ENCODE measurements at regions not wholly inside any gene's neighbourhood (a gene's known extent, or its start where the extent isn't known, plus 50 kb on each side); places are given as distances from the start of the nearest gene placed in this dataset.

- DNase-seq = no peak
These were observed 523.8 kb downstream of the EFNA5 start for GRCh38 chr5:107146901-107147300.

GRCh38 chr5:107135391-107135790 lies 535.3 kb downstream of the EFNA5 start:
- DNase-seq = no peak

- DNase-seq = no peak
These were observed 535.8 kb downstream of the EFNA5 start for GRCh38 chr5:107134931-107135330.

DNA sequence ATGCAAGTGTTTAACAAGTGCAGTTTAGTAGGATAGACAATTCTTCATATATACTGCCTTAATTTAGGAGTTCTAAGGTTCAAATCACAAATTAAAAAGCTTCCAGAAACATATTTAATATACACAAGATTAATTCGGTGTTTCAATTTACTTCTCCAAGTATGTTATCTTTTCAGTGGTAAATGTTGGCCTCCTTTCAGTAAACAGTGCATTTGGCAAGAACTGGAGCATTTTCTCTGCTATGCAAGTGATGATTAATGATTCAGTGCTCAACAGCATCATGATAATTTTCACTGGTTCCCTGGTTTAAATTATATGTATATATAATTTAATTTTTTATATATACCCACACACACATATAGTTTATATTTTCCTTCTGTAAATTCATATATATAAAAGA lies 541.7 kb downstream of the EFNA5 start:
- DNase-seq = no peak

- DNase-seq = no peak
These were observed 542.9 kb downstream of the EFNA5 start for GRCh38 chr5:107127878-107128277.

DNA sequence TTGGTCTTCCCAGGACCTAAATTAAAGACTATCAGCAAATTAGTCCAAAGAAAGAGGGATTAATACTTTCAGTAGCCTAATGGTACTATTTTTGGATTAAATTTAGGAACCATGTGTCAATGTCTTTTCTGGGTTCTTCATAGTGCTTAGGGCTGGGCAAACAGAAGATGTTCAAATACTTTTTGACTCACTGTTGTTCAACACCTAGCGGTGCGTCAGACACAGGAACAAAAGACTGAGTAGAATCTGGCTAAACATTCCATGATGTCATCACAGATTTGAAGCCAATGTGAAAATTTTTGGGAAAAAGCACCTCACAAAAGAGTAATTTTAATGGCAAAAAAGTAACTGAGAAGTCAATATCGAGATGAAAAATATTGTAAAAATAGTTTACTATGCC lies 544.4 kb downstream of the EFNA5 start:
- DNase-seq = no peak

DNA sequence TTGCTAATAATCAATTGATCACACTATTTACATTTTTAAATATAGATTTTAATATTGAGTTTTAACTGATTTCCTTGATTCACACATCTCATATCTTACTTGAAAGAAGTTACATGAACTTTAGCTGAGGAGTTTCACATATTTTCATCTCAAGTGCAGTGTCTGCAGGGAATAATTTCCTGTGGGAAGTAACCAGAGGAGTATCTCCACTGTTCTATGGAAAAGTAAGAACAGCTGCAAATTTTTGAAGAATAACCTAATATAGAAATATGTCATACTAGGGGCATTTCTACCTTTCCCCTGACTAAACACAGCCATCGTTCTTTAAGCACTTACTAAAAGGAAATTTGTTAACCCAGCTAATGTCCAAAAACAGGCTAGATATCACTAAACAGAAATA lies 546.4 kb downstream of the EFNA5 start:
- no peak for DNase-seq

DNA sequence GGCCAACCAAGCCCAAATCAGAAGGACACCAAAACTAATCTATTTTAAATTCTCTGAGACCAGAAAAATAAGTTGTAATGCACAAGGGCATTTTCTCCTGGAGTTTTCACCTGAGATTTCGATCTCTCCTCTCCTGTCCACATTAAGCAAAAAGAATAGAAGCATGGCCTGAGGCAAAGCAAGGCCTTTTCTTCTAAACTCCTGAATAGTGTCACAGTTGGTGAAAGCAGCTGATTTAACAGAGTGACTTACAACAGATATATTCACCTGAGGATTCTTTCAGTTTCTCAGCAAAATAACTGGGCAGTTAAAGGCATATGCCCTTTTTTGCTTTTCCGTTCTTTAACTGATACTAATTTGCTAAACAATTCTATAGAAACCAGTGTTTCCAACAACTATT lies 547.7 kb downstream of the EFNA5 start:
- no peak for DNase-seq

DNA sequence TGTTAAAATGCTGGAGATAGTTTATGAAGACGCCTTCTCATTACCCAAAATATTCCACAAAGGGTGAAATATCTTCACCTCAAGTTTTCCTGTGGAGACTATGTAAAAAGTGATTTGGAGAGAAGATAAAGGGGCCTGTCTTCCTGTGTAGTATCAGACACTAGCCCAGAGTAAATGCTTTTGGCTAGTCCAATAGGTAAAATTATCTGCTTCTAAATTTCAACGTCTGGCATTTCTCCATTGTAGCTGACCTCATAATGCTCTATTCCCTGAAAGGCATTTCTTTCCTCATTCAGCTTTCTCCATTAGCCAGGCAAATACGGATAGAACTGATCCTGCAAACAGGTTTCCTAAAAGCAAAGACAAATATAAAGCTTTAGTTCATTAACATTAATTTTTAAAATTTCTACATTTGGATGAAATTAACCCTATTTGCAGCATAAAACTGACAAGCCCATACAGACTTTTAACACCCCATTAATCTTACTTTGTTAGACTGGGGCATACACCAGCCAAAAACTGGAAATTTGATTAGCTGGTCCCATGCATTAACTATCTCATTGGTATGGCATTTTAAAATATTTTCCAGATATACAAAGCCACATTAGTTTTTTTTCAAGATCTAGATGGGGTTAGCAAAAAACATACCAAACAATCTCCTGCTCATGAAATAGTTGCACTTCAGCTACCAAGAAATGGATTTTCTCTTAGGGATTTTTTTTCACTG lies 548.8 kb downstream of the EFNA5 start:
- no peak for DNase-seq

- DNase-seq = no peak
These were observed 551.1 kb downstream of the EFNA5 start for GRCh38 chr5:107119656-107120055.

DNA sequence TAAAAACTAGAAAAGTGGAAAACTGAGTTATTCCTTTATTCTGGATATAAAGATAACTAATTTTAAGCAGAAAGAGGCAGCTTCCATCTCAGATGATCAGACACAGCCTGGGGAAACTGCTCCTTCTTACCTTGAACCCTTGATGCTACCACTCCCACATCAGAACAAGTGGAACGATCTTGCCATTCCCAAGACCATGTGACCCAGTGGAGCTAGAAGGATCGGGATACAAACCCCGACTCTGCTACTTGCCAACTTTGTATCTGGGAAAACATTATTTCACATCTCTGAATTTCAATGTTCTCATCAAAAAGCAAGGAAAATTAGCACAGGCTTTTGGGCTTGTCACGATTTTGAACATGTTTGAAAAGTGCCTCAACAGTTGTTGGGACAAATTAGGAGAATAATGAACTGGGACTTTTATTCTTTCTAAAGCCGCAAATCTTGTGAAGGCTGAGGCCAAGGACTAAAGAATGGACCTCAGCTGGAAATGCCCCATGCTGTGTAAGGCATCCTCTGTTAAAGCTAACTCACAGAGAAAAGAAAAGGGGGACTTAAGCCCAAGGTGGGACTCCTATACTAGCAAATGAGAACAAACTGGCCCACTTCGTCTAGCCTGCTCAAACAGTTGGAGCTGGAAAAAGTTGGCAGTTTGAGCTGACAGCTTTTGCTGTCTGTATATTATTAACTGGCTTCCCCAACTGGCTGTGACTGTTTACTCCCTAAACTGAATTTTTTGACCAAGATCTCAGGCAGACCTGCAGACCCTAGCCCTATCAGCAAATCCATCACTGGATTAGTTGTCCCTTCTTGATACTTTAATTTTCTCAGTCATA lies 552.3 kb downstream of the EFNA5 start:
- DNase-seq = no peak

- peak; percentile 62 for DNase-seq
These were observed 558.5 kb downstream of the EFNA5 start for GRCh38 chr5:107112216-107112615.

DNA sequence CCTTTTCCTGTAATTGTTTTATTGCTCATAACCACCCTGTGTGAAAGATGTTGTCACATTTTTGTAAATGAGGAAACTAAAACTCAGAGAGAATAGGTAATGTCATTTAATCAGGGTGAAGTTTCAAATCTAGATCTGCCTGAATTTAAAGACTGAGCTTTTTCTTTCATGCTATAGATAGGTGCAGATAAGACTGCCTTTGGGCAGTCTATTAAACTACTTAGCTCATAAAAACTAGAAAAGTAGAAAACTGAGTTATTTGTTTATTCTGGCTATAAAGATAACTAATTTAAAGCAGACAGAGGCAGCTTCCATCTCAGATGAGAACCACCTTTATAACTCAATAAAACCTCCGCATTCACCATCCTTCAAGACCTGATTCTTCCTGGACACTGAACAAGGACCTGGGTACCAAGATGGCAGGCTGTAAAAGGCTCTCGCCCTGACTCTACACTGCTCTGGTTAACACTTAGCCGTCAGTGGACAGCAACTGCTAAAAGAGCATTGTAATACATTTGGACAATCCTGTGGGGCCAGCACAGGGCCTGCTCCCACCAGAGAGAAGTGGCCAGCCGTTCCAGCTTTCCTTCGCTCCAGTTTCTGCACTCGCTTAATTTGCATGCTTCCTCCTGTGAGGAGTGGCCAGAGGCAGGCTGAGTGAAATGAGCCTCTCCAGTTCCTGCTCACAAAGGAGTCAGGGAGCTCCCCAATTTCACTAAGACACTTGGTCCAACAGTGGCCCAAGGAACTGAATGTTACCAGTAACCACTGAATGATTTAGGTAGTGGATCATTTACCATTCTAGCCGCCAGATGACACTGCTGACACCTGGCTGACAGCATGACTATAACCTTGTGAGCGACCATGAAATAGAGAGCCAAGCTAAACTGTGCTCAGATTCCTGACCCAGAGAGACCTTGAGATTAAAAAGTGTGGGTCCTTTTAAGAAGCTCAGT lies 566.4 kb downstream of the EFNA5 start:
- DNase-seq = no peak

DNA sequence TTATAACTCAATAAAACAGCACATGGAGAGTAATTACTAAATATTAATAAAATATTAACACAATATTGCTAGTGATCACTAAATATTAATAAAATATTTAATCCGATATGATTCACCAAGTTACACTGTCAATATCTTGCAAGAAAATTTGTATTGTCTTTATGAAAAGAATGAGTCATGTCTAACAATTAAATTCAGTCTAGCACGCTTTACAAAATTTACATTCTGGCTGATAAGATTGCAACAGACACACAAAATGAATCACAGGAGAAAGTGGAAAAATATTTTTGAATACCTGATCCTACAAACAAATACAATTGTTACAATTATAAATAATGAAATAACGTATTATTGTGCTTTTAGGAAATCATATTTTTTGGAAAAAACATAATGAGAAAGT lies 567.2 kb downstream of the EFNA5 start:
- no peak for DNase-seq

- DNase-seq = no peak
These were observed 570.6 kb downstream of the EFNA5 start for GRCh38 chr5:107100121-107100520.

- DNase-seq = peak; percentile 13
These were observed 571.2 kb downstream of the EFNA5 start for GRCh38 chr5:107099506-107099905.

- DNase-seq = no peak
These were observed 578.0 kb downstream of the EFNA5 start for GRCh38 chr5:107092695-107093094.

DNA sequence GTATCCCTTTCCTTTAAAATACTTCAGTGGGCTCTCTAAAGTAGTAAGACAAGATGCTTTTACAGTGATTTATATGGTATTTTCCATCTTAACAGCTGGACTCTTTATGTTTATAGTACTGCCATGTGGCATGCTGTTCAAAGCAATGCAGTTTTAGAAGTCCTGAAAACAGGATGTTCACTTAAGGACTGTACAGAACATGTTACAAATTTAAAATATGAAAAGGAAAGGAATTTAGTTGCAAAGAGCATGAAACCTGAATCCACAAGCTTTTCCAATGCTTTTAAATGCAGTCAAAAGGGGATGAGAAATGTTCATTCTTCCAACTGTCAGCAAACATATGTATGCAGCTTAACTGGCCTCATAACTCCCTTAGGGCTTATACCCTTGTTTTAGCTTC lies 580.2 kb downstream of the EFNA5 start:
- peak; percentile 42 for DNase-seq

DNA sequence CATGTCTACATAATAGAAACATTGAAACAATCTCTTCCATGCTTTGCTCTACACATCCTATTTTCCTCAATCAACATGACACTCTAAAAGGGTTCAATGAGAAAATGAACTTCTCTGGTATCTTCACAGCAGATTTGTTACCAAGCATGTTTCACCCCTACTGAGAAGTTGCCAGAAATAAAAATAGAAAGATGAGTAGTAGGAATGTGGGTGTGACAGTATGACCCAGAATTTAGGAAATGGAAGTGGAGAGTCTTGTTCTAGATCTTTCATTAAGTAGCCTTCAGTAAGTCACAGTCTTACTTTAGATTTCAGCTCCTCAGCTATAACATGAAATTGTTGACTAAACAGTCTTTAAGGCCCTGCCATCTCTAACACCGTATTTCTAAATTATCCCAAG lies 581.8 kb downstream of the EFNA5 start:
- no peak for DNase-seq

- no peak for DNase-seq
These were observed 585.2 kb downstream of the EFNA5 start for GRCh38 chr5:107085572-107085971.

DNA sequence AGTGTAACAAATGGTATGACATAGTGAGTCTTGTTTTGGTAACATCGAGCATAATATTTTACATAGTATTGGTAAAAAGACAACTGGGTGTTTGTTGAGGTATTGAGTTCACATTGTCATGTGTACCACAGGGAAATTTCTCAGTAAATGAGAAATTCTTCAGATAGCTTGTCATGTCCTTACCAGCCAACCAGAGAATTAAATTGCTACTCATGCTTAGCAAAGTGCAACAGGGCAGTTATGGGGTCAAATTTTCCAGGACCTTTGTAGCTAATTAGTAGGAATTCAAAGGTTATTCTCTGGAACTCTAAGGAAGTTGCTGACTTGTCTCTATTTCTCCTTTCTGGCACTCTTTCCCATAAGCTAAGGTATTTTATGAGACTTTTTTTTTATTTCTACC lies 595.7 kb downstream of the EFNA5 start:
- no peak for DNase-seq

DNA sequence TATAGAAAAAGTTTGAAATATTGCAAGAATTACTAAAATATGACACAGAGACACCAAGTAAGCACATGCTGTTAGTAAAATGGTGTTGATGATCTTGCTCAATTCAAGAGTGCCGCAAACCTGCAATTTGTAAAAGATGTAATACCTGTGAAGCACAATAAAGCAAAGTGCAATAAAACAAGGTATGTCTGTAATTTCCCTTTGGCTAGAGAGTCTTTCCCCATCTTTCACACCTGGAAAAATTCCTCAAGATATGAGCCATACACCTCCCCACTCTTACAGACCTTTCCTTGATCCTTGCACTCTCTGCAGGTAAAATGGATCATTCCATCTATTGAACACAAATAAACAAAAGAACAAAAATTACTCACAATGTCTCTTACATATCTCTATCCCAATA lies 597.8 kb downstream of the EFNA5 start:
- no peak for DNase-seq

DNA sequence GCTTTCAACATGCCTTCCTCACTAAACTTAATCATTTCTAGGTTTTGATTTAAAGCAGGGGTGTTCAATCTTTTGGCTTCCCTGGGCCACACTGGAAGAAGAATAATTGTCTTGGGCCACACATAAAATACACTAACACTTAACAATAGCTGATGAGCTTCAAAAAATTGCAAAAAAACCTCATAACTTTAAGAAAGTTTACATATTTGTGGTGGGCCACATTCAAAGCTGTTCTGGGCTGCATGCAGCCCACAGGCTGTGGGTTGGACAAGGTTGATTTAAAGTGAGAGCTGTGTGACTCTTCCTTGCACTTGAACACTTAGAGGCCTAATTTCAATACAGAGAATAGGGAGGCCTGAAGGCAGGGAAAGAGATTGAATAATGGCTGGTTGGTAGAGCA lies 598.3 kb downstream of the EFNA5 start:
- DNase-seq = no peak
